ENCODE measurements at regions not wholly inside any gene's neighbourhood (a gene's known extent, or its start where the extent isn't known, plus 50 kb on each side); places are given as distances from the start of the nearest gene placed in this dataset.

- Histone ChIP-seq H2BK15ac (ENCODE audit: low read length) (no peak overlapping the region), H3K4ac (replicated peaks; ENCODE audit: insufficient read length, low read depth, low read length) (no peak overlapping the region), H3K23me2 (ENCODE audit: low read depth, low read length) (no peaks in the 10 kb centered on the region), H2BK12ac (ENCODE audit: low read depth, low read length) (no peak overlapping the region), H3K4me1 (replicated peaks in 1 of 4; ENCODE audit: control insufficient read depth in 3 of 4, insufficient read depth in 4 of 4, low read length in 3 of 4) (no peaks in the 10 kb centered on the region), H4K20me1 (replicated peaks in 1 of 2; ENCODE audit: control insufficient read depth in 1 of 2, insufficient read depth in 2 of 2, low read length in 2 of 2) (no peaks in the 10 kb centered on the region), H3K9me3 (ENCODE audit: insufficient read depth in 2 of 2, low read depth in 1 of 2, low read length in 1 of 2) (peaks cover 11 to 24% of the 10 kb centered on the region in 2 experiments; a peak in 2 of 4 replicates), H3K4me2 (ENCODE audit: insufficient read depth in 1 of 2, low read depth in 2 of 2, low read length in 2 of 2) (no peak overlapping the region), H3K56ac (replicated peaks; ENCODE audit: insufficient read length, low read depth, low read length) (no peak overlapping the region), H2AFZ (ENCODE audit: low read length) (no peak overlapping the region), H3K4me3 (ENCODE audit: extremely low read depth in 1 of 4, insufficient read depth in 2 of 4, low read depth in 3 of 4, low read length in 4 of 4) (no peak overlapping the region), H3K79me1 (ENCODE audit: low read depth, low read length) (no peaks in the 10 kb centered on the region), H3K36me3 (ENCODE audit: control insufficient read depth in 2 of 4, insufficient read depth in 4 of 4, low read length in 3 of 4) (no peaks in the 10 kb centered on the region), H3K9ac (replicated peaks in 1 of 4; ENCODE audit: extremely low read depth in 1 of 4, low read depth in 3 of 4, low read length in 3 of 4) (no peak overlapping the region), H4K5ac (ENCODE audit: insufficient read length, low read depth, low read length) (no peak overlapping the region), H2BK5ac (ENCODE audit: low read depth, low read length) (no peak overlapping the region), H3K23ac (ENCODE audit: insufficient read length) (no peak overlapping the region), H3K79me2 (ENCODE audit: control insufficient read depth in 1 of 2, insufficient read depth in 2 of 2, low read length in 2 of 2) (no peaks in the 10 kb centered on the region), H3K14ac (ENCODE audit: insufficient read length) (no peak overlapping the region), H2AK5ac (ENCODE audit: low read depth, low read length) (no peak overlapping the region), H2BK20ac (ENCODE audit: low read length) (no peak overlapping the region), H3K27ac (ENCODE audit: low read depth, low read length) (no peak overlapping the region), H3K18ac (ENCODE audit: extremely low read depth, low read length) (no peak overlapping the region), H4K91ac (replicated peaks; ENCODE audit: insufficient read length, low read length) (no peak overlapping the region), H3K27me3 (replicated peaks in 1 of 4; ENCODE audit: control insufficient read depth in 3 of 4, extremely low read depth in 1 of 4, insufficient read depth in 3 of 4, low read length in 3 of 4) (no peaks in the 10 kb centered on the region), H4K8ac (ENCODE audit: extremely low read depth, insufficient read depth, low read length) (no peak overlapping the region), H2BK120ac (replicated peaks; ENCODE audit: low read depth, low read length) (no peak overlapping the region)
- POLR2A ChIA-PET (ENCODE audit: partially characterized antibody): no interaction called here
- CTCF ChIA-PET (ENCODE audit: partially characterized antibody): no interaction called here
- FAIRE-seq (no peak), DNase-seq (ENCODE audit: low read depth in 1 of 2, low spot score in 2 of 2) (no peak)
- TF ChIP-seq TAF1 (IDR thresholded peaks at IDR 0.05; ENCODE audit: low read depth, low read length) (no peak), CTBP2 (IDR thresholded peaks at IDR 0.05; ENCODE audit: borderline replicate concordance, insufficient read depth, insufficient read length, low read length) (no peak), CHD1 (IDR thresholded peaks at IDR 0.05; ENCODE audit: low read depth, low read length) (no peak), RNF2 (IDR thresholded peaks at IDR 0.05; ENCODE audit: borderline replicate concordance, low read depth, low read length, missing control alignments, poor library complexity, severe bottlenecking) (no peak), USF2 (IDR thresholded peaks at IDR 0.05; ENCODE audit: low read length) (no peak), SP2 (IDR thresholded peaks at IDR 0.05; ENCODE audit: low read length) (no peak), RBBP5 (IDR thresholded peaks at IDR 0.05; ENCODE audit: borderline replicate concordance, low read depth, low read length) (no peak), KDM4A (IDR thresholded peaks at IDR 0.05; ENCODE audit: low read depth, low read length, severe bottlenecking) (no peak), ASH2L (IDR thresholded peaks at IDR 0.05; ENCODE audit: low read length) (no peak), GTF2F1 (IDR thresholded peaks at IDR 0.05; ENCODE audit: borderline replicate concordance, low read depth, low read length) (no peak), SUZ12 (IDR thresholded peaks at IDR 0.05; ENCODE audit: low read length) (no peak), CHD2 (IDR thresholded peaks at IDR 0.05; ENCODE audit: low read length) (no peak), ATF3 (IDR thresholded peaks at IDR 0.05; ENCODE audit: insufficient read depth, low read depth, low read length) (no peak), SP4 (IDR thresholded peaks at IDR 0.05; ENCODE audit: low read length) (no peak), PHF8 (conservative IDR thresholded peaks at IDR 0.05; ENCODE audit: low read depth, low read length) (no peak)
Observed at GRCh38 chr9:78521680-78522079, 224.8 kb downstream of the PSAT1 start.
